ENCODE measurements at regions not wholly inside any gene's neighbourhood (a gene's known extent, or its start where the extent isn't known, plus 50 kb on each side); places are given as distances from the start of the nearest gene placed in this dataset.

DNA sequence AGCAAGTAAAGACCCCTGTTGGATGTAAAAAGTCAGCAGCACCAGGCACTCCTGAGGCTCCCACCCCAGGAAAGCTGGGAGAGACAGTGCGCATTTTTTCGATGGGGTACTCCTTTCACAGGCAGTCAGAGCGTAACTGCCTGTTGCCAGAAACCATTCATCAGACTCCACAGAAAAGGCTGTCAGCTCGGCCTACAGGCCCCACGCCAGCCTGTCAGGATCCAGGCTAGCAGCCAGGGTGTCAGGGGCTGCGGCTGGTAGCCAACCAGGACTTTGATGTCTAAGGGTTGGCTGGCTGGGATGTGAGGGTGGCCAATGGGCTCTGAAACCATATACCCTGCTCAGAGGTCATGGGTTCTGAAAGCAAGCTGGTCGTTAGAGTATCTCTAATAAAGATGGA lies 164.5 kb downstream of the WNT5A start:
- 93% methylated on average over 7 of the region's 7 CpGs for WGBS
- Histone ChIP-seq H3K4me3 (ENCODE audit: low read length) (no peak overlapping the region), H3K27ac (ENCODE audit: low read depth, low read length) (no peak overlapping the region), H3K9ac (ENCODE audit: low read depth, low read length) (no peak overlapping the region), H3K36me3 (ENCODE audit: insufficient read depth, low read length) (no peaks in the 10 kb centered on the region), H3K4me1 (ENCODE audit: insufficient read depth, low read length) (no peaks in the 10 kb centered on the region), H3K9me3 (ENCODE audit: insufficient read depth, low read depth, low read length) (no peaks in the 10 kb centered on the region), H3K27me3 (ENCODE audit: insufficient read depth, low read length) (no peaks in the 10 kb centered on the region)

DNA sequence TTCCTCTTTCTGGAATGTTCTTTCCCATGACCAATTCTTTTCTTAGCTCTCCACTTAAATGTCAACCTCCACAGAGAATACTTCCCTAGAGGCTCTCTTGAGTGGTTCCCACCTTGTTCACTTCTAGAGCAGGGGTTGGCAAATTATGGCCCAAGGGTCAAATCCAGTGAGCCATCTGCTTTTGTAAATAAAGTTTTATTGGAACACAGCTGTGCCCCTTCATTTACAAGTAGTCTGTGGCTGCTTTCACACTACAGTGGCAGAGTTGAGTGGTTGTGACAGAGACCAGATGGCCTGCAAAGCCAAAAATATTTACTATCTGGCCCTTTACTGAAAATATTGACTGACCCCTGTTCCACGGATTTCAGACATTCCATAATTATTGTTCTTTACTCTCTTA lies 166.2 kb downstream of the WNT5A start:
- WGBS = 100% methylated on average over 1 of the region's 1 CpG

DNA sequence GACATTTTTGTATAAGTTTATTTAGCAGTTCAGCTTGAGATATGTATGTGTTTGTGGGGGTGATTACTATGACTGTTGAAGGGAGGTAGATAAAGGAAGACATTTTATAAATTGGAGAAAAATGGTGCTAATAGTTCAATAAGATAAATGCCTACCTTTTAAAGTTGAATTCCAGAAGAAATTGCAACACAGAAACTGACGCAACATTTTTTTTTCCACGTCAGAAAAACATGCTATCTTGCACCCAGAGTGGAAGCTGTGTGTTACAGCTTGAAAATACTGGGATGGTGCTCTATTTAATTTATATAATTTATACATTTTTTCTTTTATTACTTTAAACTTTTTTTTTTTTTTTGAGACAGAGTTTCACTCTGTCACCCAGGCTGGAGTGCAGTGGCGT lies 171.7 kb downstream of the WNT5A start:
- no peaks in the 10 kb centered on the region for H3K27me3 ChIP-seq (ENCODE audit: insufficient read depth, low read length)
- no peaks in the 10 kb centered on the region for H3K36me3 ChIP-seq (ENCODE audit: insufficient read depth, low read length)
- H3K4me1 ChIP-seq (ENCODE audit: insufficient read depth, low read length) = no peaks in the 10 kb centered on the region
- 84% methylated on average over 3 of the region's 3 CpGs for WGBS
- H3K9ac ChIP-seq (ENCODE audit: low read depth, low read length) = no peak overlapping the region
- H3K4me3 ChIP-seq (ENCODE audit: low read length) = no peak overlapping the region
- no peaks in the 10 kb centered on the region for H3K9me3 ChIP-seq (ENCODE audit: insufficient read depth, low read depth, low read length)
- H3K27ac ChIP-seq (ENCODE audit: low read depth, low read length) = no peak overlapping the region

More for the DNA sequence above, 166.2 kb downstream of the WNT5A start:
- Histone ChIP-seq H3K9ac (ENCODE audit: low read depth, low read length) (no peak overlapping the region), H3K4me1 (ENCODE audit: insufficient read depth, low read length) (no peaks in the 10 kb centered on the region), H3K27me3 (ENCODE audit: insufficient read depth, low read length) (no peaks in the 10 kb centered on the region), H3K9me3 (ENCODE audit: insufficient read depth, low read depth, low read length) (no peaks in the 10 kb centered on the region), H3K36me3 (ENCODE audit: insufficient read depth, low read length) (no peaks in the 10 kb centered on the region), H3K4me3 (ENCODE audit: low read length) (no peak overlapping the region), H3K27ac (ENCODE audit: low read depth, low read length) (no peak overlapping the region)

DNA sequence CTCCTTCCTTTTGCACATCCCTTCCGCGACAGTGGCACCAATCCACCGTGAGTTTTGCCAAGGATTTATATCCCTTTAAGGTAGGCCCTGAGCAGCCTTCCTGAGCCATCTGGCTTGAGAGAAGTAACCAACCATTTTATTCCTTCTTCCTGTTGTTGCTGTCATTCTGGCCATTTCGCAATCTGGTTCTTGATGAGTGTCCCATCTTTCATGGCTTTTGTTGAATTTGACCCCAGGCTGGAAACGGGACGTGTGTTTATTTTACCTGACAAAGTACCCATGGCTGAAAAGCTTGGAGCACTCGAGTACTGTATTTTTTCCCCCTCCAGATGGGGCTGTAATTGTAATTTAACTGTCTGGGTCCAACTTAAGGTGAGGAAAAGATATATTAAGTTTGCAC lies 173.4 kb downstream of the WNT5A start:
- no peak overlapping the region for H3K27ac ChIP-seq (ENCODE audit: low read depth, low read length)
- H3K9ac ChIP-seq (ENCODE audit: low read depth, low read length) = no peak overlapping the region
- no peaks in the 10 kb centered on the region for H3K36me3 ChIP-seq (ENCODE audit: insufficient read depth, low read length)
- H3K4me3 ChIP-seq (ENCODE audit: low read length) = no peak overlapping the region
- 93% methylated on average over 7 of the region's 7 CpGs for WGBS
- H3K9me3 ChIP-seq (ENCODE audit: insufficient read depth, low read depth, low read length) = no peaks in the 10 kb centered on the region
- no peaks in the 10 kb centered on the region for H3K4me1 ChIP-seq (ENCODE audit: insufficient read depth, low read length)
- H3K27me3 ChIP-seq (ENCODE audit: insufficient read depth, low read length) = no peaks in the 10 kb centered on the region

DNA sequence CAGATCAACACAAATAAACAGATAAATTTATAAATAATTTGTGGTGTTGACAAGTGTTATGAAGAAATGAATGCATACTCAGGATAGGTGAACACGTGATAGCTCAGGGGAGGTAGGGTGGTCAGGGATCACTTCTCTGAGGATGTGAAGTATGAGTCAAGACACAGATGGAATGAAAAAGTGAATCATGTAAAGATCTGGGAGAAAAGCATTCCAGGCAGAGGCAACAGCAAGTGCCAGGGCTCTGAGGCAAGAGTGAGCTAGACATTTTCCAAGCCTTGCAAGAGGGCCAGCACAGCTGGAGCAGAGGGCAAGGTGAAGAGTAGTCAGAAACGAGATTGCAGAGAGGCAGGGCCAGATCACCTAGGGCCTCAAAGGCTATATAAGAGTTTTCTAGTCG lies 177.8 kb downstream of the WNT5A start:
- Histone ChIP-seq H3K27me3 (ENCODE audit: insufficient read depth, low read length) (no peaks in the 10 kb centered on the region), H3K9ac (ENCODE audit: low read depth, low read length) (no peak overlapping the region), H3K4me1 (ENCODE audit: insufficient read depth, low read length) (no peaks in the 10 kb centered on the region), H3K9me3 (ENCODE audit: insufficient read depth, low read depth, low read length) (no peaks in the 10 kb centered on the region), H3K4me3 (ENCODE audit: low read length) (no peak overlapping the region), H3K27ac (ENCODE audit: low read depth, low read length) (no peak overlapping the region), H3K36me3 (ENCODE audit: insufficient read depth, low read length) (no peaks in the 10 kb centered on the region)
- WGBS = 93% methylated on average over 3 of the region's 3 CpGs

DNA sequence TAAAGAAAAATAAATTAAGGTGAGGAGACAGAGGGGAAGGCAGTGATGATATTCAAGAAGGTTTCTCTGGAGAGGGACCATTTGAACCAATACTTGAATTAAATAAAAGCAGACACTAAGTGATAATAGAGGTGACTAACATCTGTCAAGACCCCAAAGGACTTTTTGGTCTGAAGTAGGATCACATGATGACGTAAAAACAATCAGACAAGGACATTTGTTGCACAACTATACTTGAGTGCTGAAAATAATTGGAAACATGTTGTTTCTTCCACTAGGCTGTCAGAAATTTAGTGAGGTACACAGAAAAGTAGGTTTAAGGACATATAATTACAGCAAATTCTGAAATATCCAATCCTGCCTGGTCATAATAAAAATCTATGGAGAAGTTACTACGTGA lies 179.5 kb downstream of the WNT5A start:
- H3K4me1 ChIP-seq (ENCODE audit: insufficient read depth, low read length) = no peaks in the 10 kb centered on the region
- WGBS = 91% methylated on average over 2 of the region's 2 CpGs
- no peak overlapping the region for H3K4me3 ChIP-seq (ENCODE audit: low read length)
- H3K36me3 ChIP-seq (ENCODE audit: insufficient read depth, low read length) = no peaks in the 10 kb centered on the region
- no peaks in the 10 kb centered on the region for H3K9me3 ChIP-seq (ENCODE audit: insufficient read depth, low read depth, low read length)
- H3K27ac ChIP-seq (ENCODE audit: low read depth, low read length) = no peak overlapping the region
- no peaks in the 10 kb centered on the region for H3K27me3 ChIP-seq (ENCODE audit: insufficient read depth, low read length)
- no peak overlapping the region for H3K9ac ChIP-seq (ENCODE audit: low read depth, low read length)

DNA sequence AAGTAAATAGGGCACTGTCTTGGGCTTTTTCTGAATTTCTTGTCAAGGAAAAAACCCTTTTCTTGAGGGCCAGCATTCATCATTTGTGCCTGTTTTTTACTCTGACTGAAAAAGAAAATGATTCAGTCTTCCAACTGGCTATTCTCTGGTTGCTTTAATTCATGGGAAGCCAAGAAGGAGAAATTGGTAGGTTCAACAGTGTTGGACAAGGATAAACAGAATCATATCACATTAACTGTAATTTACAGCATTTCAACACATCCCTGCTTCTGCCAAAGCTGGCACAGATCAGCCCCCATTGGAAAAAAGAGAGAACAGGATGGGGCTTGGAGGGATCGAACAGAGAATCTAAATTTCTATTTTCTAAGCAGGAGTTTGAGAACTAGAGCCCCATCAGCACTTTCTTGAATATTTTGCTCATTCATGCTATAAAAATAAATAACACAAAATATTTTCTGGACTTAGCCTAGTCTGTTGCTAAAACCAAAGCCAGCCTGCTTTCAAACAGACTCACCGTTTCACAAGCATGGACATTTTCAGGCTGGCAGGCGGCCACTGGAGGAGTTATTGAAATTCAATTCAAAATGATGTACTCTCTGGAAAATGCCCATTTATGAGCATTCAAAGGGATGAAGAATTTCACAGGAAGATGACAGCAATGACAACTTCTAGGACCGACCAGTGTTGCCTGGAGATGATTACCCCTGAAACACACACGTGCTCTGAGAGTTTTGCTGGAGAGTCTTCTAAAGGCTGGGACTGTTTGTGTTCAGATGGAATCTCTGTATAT lies 181.2 kb downstream of the WNT5A start:
- 91% methylated on average over 5 of the region's 5 CpGs for WGBS
- Histone ChIP-seq H3K36me3 (ENCODE audit: insufficient read depth, low read length) (no peaks in the 10 kb centered on the region), H3K4me1 (ENCODE audit: insufficient read depth, low read length) (no peaks in the 10 kb centered on the region), H3K4me3 (ENCODE audit: low read length) (no peak overlapping the region), H3K27ac (ENCODE audit: low read depth, low read length) (no peak overlapping the region), H3K9ac (ENCODE audit: low read depth, low read length) (no peak overlapping the region), H3K27me3 (ENCODE audit: insufficient read depth, low read length) (no peaks in the 10 kb centered on the region), H3K9me3 (ENCODE audit: insufficient read depth, low read depth, low read length) (no peaks in the 10 kb centered on the region)

DNA sequence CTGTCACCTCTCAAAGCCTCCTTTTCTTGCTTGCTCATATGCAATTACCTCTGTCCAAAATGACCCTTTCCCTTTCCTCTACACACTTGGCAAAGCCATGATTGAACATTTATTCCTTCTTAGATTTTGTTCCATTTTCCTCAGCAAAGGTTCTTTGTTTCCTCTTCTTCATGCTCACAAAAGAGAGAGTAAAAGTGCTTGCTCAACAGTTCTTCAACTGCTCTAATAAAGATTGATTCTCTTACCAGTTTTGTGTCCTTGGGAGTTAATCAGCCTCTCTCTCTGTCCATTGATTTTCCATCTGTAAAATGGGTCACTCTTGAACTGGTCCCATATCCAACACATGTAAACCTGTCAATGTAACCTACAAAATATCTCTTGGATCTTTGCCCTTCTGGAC lies 186.4 kb downstream of the WNT5A start:
- no peaks in the 10 kb centered on the region for H3K27me3 ChIP-seq (ENCODE audit: insufficient read depth, low read length)
- H3K9ac ChIP-seq (ENCODE audit: low read depth, low read length) = no peak overlapping the region
- H3K36me3 ChIP-seq (ENCODE audit: insufficient read depth, low read length) = no peaks in the 10 kb centered on the region
- no peak overlapping the region for H3K27ac ChIP-seq (ENCODE audit: low read depth, low read length)
- H3K9me3 ChIP-seq (ENCODE audit: insufficient read depth, low read depth, low read length) = no peaks in the 10 kb centered on the region
- H3K4me1 ChIP-seq (ENCODE audit: insufficient read depth, low read length) = no peaks in the 10 kb centered on the region
- H3K4me3 ChIP-seq (ENCODE audit: low read length) = no peak overlapping the region

DNA sequence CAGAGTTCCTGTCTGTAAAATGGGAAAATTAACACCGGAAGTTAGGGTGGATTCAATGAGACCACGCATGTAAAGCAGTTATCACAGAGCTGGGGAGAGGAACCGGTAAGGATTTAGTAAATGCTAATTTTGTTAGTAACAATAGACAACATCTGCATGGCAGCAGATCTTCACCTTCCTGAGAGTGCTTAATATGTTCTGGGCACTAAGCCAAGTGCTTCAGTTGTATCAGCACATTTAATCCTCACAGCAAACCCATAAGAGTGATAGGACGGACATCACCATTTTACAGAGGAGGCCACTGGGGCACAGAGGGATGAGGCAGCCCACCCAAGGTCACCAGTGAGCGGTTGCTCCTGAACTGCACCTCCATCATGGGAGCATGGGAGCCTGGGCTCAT lies 189.4 kb downstream of the WNT5A start:
- no peaks in the 10 kb centered on the region for H3K9me3 ChIP-seq (ENCODE audit: insufficient read depth, low read depth, low read length)
- 92% methylated on average over 5 of the region's 5 CpGs for WGBS
- no peak overlapping the region for H3K9ac ChIP-seq (ENCODE audit: low read depth, low read length)
- H3K27ac ChIP-seq (ENCODE audit: low read depth, low read length) = no peak overlapping the region
- no peaks in the 10 kb centered on the region for H3K36me3 ChIP-seq (ENCODE audit: insufficient read depth, low read length)
- H3K4me1 ChIP-seq (ENCODE audit: insufficient read depth, low read length) = peaks cover under 1% of the 10 kb centered on the region; the same call in 1 of the 2 replicates
- H3K27me3 ChIP-seq (ENCODE audit: insufficient read depth, low read length) = no peaks in the 10 kb centered on the region
- no peak overlapping the region for H3K4me3 ChIP-seq (ENCODE audit: low read length)

DNA sequence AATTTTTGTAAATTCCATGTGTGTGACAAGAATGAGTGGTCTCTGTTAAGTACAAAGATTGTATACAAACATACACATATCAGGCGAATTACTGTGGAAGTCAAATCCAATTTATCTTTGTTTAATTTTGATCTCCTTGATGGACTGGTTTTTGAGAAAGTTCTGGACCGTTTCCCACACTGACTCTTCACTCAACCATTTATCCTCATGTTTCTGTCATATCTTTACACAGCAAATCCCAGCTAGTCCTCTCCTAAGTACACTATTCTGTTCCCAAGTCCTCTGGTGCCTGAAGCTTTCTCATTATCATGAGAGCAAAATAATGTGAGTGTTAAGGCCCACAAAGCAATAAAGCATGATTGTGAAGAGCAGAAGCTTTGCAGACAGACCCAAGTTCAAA lies 189.9 kb downstream of the WNT5A start:
- Histone ChIP-seq H3K4me3 (ENCODE audit: low read length) (no peak overlapping the region), H3K4me1 (ENCODE audit: insufficient read depth, low read length) (peaks cover 6% of the 10 kb centered on the region), H3K27me3 (ENCODE audit: insufficient read depth, low read length) (no peaks in the 10 kb centered on the region), H3K27ac (ENCODE audit: low read depth, low read length) (no peak overlapping the region), H3K9me3 (ENCODE audit: insufficient read depth, low read depth, low read length) (no peaks in the 10 kb centered on the region), H3K36me3 (ENCODE audit: insufficient read depth, low read length) (no peaks in the 10 kb centered on the region), H3K9ac (ENCODE audit: low read depth, low read length) (no peak overlapping the region)
- WGBS = 95% methylated on average over 1 of the region's 2 CpGs

DNA sequence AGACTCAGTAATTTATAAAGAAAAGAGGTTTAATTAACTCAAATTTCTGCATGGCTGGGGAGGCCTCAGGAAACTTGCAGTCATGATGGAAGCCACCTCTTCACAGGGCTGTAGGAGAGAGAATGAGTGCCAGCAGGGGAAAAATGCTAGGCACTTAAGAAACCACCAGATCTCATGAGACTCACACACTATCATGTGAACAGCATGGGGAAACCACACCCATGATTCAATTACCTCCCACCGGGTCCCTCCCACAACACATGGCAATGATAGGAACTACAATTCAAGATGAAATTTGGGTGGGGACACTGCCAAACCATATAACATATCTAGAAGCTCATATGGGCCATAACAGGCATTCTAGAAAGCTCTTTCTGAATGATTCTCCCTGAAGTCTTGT lies 190.3 kb downstream of the WNT5A start:
- Histone ChIP-seq H3K36me3 (ENCODE audit: insufficient read depth, low read length) (no peaks in the 10 kb centered on the region), H3K9me3 (ENCODE audit: insufficient read depth, low read depth, low read length) (no peaks in the 10 kb centered on the region), H3K4me3 (ENCODE audit: low read length) (no peak overlapping the region), H3K27me3 (ENCODE audit: insufficient read depth, low read length) (no peaks in the 10 kb centered on the region), H3K9ac (ENCODE audit: low read depth, low read length) (no peak overlapping the region), H3K4me1 (ENCODE audit: insufficient read depth, low read length) (peaks cover 9% of the 10 kb centered on the region), H3K27ac (ENCODE audit: low read depth, low read length) (no peak overlapping the region)
- 83% methylated on average over 1 of the region's 1 CpG for WGBS

DNA sequence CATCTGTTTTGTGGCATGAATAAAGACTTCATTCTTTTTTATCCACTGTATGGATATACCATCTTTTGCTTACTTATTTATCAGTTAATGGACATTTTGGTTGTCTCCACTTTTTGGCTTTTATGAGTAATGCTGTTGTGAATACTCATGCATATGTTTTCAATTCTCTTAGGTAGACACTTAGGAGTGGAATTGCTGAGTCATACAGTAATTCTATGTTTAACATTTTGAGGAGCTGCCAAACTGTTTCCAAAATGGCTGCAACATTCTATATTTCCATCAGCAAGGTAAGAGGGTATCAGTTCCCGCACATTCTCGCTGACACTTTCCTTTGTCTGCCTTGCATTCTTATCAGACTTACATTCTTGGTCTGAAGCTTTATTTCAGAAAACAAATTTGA lies 191.1 kb downstream of the WNT5A start:
- Histone ChIP-seq H3K27me3 (ENCODE audit: insufficient read depth, low read length) (no peaks in the 10 kb centered on the region), H3K9ac (ENCODE audit: low read depth, low read length) (no peak overlapping the region), H3K27ac (ENCODE audit: low read depth, low read length) (no peak overlapping the region), H3K36me3 (ENCODE audit: insufficient read depth, low read length) (no peaks in the 10 kb centered on the region), H3K4me3 (ENCODE audit: low read length) (no peak overlapping the region), H3K9me3 (ENCODE audit: insufficient read depth, low read depth, low read length) (no peaks in the 10 kb centered on the region), H3K4me1 (ENCODE audit: insufficient read depth, low read length) (peaks cover 9% of the 10 kb centered on the region)
- 93% methylated on average over 2 of the region's 2 CpGs for WGBS
